GM19452 (cell line): ENCODE measurements at regions not wholly inside any gene's neighbourhood (a gene's known extent, or its start where the extent isn't known, plus 50 kb on each side); places are given as distances from the start of the nearest gene placed in this dataset.
"Not testable (repeated sequence)": the region's sequence is repeated elsewhere in the genome, so short reads cannot be mapped to it uniquely, and the experiment has no call there.

Source experiments
- ATAC-seq: cut with Tn5 transposase; IDR thresholded peaks from one replicate; pipeline ENCODE4 v1.9.1; 2021; ENCODE audit not compliant: unreplicated experiment

DNA sequence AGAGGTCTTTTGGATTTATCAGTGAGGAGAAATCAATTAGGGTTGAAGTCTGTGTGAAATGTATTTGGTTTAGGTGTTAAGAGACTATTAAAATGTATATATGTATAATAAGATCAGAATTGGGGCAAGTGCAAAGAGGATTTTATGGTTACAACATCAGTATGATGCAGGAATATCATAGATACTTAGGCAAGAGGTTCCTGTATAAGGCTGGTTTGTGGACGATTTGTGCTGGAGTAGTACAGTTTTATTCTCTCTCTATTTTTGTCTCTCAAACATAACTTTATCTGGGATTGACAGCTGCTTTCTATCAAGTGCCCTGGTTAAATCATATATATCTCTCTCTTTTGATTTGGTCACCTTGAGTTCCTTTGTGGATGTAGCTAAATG, 142.5 kb downstream of the CTH start:
- ATAC-seq, result no peak

DNA sequence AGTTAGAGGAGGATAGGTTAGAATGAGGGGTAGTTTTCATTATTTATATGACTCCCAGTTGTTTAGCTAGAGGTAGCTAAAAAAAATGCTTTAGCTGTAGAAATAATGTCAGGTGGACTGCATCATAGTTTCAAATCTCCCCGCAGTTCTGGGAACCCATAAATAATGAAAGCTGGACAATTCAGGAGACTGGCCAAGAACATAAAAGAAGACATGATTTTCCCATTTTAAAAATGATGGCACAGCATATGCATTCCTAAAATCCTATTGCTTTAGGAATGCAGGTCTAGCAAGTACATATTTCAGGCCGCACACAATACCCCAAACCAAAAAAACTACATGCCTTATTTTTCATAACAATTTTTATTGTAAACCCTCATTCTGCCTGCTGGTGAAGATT, 143.3 kb downstream of the CTH start:
- no peak for ATAC-seq

DNA sequence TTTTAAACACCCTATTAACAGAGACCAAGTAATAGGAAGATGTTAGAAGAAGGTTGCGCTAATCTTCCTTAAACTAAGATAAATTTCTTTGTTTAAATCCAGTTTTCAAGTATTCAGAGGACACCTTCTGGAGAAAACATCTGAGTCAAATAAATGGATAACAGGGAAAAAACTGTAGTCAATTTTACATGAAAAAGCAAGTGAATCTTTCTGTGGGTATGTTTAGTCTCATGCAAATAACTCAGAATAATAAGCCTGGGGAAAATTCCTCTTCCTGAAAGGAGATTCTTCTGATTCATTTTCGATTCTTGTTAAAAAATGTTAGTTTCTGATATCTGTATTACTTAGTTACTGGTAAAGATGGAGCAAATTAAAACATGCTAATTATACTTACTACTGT, 145.5 kb downstream of the CTH start:
- no peak for ATAC-seq

DNA sequence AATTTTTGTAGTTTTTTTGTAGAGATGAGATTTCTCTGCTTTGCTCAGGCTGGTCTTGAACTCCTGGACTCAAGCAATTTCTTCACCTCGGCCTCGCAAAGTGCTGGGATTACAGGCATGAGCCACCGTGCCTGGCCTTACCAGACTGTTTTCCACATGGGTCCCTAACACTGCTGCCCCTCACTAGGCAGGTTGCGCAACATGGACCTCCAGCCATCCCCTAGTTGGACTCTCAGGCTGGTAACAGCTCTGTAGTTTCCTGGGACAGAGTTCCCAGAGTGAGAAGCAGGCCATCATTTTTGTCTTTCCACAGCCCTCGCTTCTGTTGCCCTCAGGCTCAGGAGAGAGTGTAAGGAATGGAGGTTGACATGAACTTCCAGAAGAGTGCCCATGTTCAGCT, 156.1 kb downstream of the CTH start:
- ATAC-seq, result no peak

DNA sequence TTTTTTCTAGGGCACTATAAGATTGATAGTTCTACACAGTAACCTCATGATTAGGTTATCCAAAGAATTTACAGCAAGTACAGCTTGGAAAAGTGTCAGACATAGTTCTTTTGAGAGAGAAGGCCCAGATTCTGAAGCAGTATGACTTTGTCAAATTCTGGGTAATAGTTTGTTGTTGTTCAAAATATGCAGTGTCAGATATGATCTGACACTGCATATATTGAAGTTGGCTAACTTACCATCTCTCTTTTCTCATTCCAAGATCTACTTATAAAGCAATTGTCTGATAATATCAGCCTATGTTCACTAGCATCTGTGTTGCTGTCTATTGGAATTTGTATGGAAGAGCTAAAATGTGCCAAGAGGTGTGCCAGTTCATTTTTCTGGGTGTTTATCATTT, 160.1 kb downstream of the CTH start:
- no peak for ATAC-seq

GRCh38 chr1:70573317-70573843, 162.3 kb downstream of the CTH start:
- no peak for ATAC-seq

DNA sequence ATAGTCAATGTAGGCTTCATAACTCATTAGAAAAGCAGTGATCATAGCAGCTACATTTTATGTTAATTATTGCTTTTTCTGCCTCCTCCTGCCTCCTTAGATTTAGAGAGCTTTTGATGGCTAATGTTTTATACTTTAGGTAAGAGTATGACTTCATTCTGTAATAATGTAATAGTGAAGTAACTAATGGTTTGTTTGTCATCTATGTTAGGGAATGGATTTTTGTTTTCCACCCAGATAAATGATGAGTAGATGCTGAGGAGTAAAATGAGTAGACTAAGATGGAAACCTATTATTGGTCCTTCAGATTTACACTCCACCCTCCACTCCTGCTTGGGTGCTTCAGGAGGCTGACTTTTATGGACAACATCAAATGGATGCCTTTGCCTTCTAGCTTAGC, 170.6 kb downstream of the CTH start:
- no peak for ATAC-seq

DNA sequence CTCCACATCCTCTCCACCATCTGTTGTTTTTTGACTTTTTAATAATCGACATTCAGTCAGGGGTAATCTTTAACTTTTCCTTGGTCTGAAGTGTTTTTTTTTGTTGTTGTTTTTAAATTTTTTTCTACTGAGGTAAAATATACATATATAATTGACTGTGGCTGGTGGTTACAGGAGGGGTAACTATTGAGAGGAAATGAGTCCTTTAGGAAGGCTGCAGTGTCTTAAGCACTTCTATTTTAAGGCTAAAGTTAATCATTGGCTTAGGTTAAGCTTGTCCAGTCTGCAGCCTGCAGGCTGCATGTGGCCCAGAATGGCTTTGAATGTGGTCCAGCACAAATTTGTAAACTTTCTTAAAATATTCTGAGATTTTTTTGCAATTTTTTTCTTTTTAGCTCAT, 172.5 kb downstream of the CTH start:
- ATAC-seq, result peak; percentile 97

DNA sequence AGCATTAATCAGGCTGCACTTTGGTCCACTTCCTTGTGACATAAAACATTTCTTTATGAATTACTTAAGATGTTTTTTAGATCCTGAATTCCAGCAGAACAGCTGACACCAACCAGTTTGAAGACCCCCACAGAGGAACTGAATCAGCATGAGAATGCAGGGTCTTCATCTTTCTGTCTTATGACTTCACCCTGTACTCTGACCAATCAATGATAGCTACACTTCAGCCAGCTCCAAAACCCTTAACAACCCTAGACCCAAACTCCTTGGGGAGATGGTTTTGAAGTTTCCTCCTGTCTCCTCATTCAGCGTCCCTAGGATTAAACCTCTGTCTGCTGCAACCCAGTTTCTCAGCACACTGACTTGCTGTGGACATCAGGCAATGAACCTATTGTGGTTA, 175.0 kb downstream of the CTH start:
- no peak for ATAC-seq

DNA sequence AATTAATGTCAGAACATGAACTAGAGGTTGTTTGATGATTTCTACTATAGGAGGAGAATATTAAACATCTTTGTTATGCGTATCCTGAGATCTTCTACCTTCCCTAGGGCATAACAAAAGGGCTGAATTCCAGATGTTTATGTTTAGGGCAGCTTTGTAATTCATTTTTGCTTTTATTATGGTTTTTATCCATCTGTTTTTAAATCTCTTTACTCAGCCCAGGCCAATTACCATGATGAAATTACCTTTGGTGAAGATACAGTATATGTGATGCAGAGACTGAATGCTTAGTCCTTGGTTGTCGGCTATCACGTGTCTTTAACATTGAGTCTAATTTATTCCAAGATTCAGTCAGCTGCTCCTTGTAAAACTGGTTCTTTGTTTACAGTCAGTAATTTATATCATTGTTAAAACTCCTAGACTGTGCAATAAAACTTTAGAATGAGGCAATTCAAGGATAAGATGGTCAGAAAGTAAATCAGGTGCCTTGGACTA, 176.9 kb downstream of the CTH start:
- ATAC-seq, result no peak

- not testable (repeated sequence) for ATAC-seq
Observed at GRCh38 chr1:70593551-70593950, 182.5 kb downstream of the CTH start.

GRCh38 chr1:70608815-70609214, 197.7 kb downstream of the CTH start:
- ATAC-seq, result no peak

- not testable (repeated sequence) for ATAC-seq
Observed at GRCh38 chr1:70610164-70610563, 199.1 kb downstream of the CTH start.

DNA sequence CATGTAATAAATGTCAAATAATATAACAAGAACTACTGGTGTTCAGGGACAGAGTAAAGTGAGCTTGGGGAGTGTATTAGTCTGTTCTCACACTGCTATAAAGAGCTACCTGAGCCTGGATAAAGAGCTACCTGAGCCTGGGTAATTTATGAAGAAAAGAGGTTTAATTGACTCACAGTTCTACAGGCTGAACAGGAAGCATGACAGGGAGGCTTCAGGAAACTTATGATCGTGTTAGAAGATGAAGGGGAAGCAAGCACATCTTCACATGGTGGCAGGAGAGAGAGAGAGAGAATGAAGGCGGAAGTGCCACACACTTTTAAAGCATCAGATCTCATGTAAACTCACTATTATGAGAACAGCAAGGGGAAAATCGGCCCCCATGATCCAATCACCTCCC, 205.9 kb downstream of the CTH start:
- ATAC-seq, result no peak

DNA sequence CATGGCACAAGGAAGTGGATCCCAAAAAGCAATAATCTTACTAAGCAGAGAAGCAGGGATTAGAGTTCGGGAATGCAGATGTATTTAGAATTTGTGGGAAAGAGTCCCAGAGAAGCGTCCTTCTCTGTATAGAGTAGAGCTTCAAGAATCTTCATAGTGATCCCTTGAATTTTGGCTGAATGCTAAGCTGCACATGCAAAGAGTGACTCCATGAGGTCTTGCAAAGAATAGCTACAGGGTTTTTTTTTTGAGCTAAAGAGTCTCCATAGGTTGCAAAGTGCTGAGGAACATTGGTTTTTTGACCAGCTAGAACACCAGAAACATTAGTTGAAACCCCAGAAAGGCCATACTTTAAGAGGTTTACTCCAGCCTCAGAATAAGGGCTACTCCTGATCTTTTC, 206.7 kb downstream of the CTH start:
- no peak for ATAC-seq

- ATAC-seq, result no peak
Observed at GRCh38 chr1:70627910-70628309, 216.8 kb downstream of the CTH start.

DNA sequence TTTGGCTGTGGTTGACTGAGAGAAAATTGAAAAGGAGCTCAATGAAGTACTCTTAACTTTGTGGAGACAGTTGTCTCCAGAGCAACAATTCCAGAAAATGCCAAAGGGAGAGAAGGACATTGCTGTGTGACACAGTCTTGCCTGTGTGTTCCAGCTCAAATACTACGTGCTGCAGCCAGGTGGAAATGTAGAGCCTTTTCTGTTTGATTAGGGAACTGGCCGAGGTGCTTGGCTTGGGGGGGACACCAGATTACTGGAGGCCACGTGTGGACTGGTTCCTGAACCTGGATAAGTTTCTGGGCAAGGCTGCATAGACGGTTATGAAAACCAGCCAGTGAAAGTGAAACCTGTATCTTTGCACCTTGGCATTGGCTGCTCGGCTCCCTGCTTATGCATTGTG, 217.9 kb downstream of the CTH start:
- no peak for ATAC-seq

DNA sequence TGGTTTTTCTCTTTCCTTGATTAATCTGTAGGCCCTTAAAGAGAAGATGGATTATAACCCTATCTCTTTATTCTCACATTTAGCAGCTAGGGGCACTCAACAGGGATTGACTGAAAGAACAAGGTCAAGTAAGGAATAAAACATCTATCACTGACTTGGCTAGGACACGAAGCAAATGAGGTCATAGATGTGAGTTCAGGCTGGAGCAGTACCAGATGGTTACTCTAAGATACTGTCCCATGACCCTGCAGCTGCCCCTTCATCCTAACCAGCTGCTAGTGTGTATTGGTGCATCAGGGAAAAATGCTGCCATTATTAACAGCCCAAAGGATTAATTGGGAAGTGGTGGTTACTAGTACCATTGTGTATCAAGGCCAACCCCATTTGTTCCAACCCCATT, 221.9 kb downstream of the CTH start:
- ATAC-seq, result no peak

DNA sequence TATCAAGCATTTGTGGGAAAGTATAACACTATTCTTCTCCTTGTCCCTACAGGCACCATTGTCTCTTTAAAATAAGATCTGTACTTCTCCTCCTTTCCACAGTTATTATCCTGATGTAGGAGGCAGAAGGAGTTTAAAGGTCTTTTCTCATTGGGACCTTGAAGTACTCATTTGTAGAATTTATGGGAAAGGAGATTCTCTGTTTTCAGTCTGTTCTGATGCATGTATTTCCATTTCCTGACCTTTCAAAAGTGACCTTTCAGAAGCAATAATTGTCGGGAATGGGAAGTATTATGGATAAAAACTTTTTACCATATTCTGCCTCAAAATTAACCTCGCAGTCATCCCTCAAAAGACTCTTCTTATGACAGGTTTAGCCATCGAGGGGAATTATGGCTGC, 224.8 kb downstream of the CTH start:
- ATAC-seq, result no peak

DNA sequence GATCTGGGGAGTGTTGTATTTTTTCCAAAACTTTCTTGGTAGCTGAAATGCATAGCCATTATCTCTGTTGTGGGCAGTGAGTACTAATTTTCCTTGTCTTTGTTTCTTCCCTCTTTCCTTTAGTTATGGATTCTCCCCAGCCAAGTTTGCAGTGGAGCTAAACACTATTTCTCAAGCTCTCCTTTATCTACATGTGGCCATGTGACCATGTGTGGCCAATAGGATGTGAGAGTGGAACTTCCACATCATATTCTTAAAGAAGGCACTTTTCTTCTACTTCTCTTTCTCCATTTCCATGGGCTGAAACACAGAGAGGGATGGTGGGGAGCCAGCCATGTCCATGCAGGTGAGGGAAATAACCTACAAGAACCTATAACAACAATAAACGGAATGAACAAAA, 230.8 kb downstream of the CTH start:
- no peak for ATAC-seq

DNA sequence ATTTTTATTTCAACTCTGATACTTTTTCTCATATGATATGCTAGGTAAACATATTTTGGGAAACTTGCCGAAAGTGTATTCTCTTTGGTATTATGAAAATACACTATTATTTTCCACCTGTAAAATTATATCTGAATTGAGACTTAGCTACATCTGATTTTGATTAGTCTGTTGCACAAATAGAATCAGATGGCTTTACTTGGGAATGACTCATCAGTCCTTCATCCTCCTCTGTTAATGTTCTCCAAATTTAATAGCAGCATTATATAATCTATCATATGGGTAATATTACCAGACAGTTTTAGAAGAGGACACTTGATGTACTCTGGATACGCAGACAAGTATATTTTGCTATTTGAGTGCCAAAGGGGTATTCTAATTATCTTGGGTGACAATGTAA, 245.3 kb downstream of the CTH start:
- ATAC-seq, result no peak

DNA sequence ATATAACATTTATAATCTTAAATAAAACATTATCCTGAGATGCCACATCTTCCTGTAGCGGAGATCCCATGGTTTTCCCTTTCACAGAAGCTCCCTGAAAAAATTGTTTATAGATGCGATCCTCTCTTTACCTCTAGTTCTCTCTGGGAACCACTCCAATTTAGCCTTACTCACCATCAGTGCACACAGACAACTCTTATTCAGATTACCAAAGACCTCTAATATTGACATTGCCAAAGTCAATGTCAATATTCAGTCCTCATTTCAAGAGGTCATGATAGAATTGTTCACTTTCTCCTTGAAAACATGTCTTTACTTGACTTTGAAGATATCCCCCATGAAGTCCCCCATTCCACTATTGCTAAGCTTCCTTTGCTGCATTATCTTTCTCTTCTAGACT, 248.8 kb downstream of the CTH start:
- no peak for ATAC-seq

- no peak for ATAC-seq
Observed at GRCh38 chr1:70666381-70667140, 255.5 kb downstream of the CTH start.
